A549 (cell line): ENCODE measurements at regions not wholly inside any gene's neighbourhood (a gene's known extent, or its start where the extent isn't known, plus 50 kb on each side); places are given as distances from the start of the nearest gene placed in this dataset.

Experiments used
- ATAC-seq, 2 experiments: fragments of 200-7000 bp in 1 of 2; fragments of >200 bp in 1 of 2; cut with Nextera tagmentation in 1 of 2; cut with Tn5 transposase in 1 of 2; 3 replicates each; pipeline versions ENCODE4 v1.8.0 to v1.9.1; 2018 to 2020; ENCODE audit warnings: mild to moderate bottlenecking in 1 of 2, moderate library complexity in 1 of 2
- CTCF ChIA-PET: fragments of 300-600 bp; sonication (Branson Sonifier 250); formaldehyde crosslinking; extraction: SDS; loops from one replicate; lab custom pipeline; 2021; ENCODE audit warnings: antibody characterized with exemption, inconsistent platforms; lab: Yijun Ruan, JAX
- POLR2A ChIA-PET: fragments of 350-600 bp; formaldehyde crosslinking; extraction: SDS; loops from one replicate; lab custom pipeline; 2021; ENCODE audit warnings: antibody characterized with exemption, inconsistent platforms; lab: Yijun Ruan, JAX
- DNase-seq, 2 experiments: peaks; one replicate each; pipeline versions ENCODE4 v3.0.0 to v3.0.0-alpha.2; 2011 to 2016; ENCODE audit warnings: low read depth in 1 of 2, low spot score in 1 of 2
- FAIRE-seq: peaks from 2 replicates; lab custom pipeline; 2011; peaks lifted over from hg19 to GRCh38; lab: Jason Lieb, UNC
- H3K27ac ChIP-seq, 2 experiments: fragments of >200 bp; sonication (Bioruptor Twin); formaldehyde crosslinking; 3 replicates each; pipeline ENCODE4 v1.5.1; 2016 to 2017
- H3K4me1 ChIP-seq: fragments of >200 bp; sonication (Bioruptor Twin); formaldehyde crosslinking; 3 replicates; pipeline ENCODE4 v1.6.1; 2016
- H3K4me2 ChIP-seq: fragments of >200 bp; sonication (Bioruptor Twin); formaldehyde crosslinking; 3 replicates; pipeline ENCODE4 v1.6.1; 2016
- H3K4me3 ChIP-seq: fragments of >200 bp; sonication (Bioruptor Twin); formaldehyde crosslinking; 3 replicates; pipeline ENCODE4 v1.5.1; 2016
- H3K9me3 ChIP-seq: fragments of >200 bp; sonication (Bioruptor Twin); formaldehyde crosslinking; 3 replicates; pipeline ENCODE4 v1.6.1; 2016
- ATOH8 ChIP-seq: fragments of 250-450 bp; sonication (Bioruptor Pico); IDR thresholded peaks from 2 replicates; pipeline ENCODE4 v1.5.0; 2020; ENCODE audit warnings: low read depth, mild to moderate bottlenecking, moderate library complexity
- CHD4 ChIP-seq: fragments of 200-600 bp; sonication (generic); IDR thresholded peaks from 2 replicates; pipeline ENCODE4 v1.6.1; 2016; ENCODE audit warnings: antibody characterized with exemption, mild to moderate bottlenecking, borderline replicate concordance
- EHF ChIP-seq: fragments of 250-450 bp; sonication (Bioruptor Pico); IDR thresholded peaks from 2 replicates; pipeline ENCODE4 v1.5.0; 2020; ENCODE audit warnings: mild to moderate bottlenecking
- ESRRA ChIP-seq: fragments of 150-350 bp; IDR thresholded peaks from 2 replicates; pipeline ENCODE4 v1.6.1; 2014; ENCODE audit warnings: mild to moderate bottlenecking, low read length, borderline replicate concordance
- FOSB ChIP-seq: fragments of 250-450 bp; sonication (Bioruptor Pico); IDR thresholded peaks from 2 replicates; pipeline ENCODE4 v1.5.0; 2020; ENCODE audit warnings: mild to moderate bottlenecking, moderate library complexity
- FOSL2 ChIP-seq, 2 experiments: fragments of 450-650 bp in 1 of 2; fragments of >200 bp in 1 of 2; sonication (Bioruptor Twin) in 1 of 2; formaldehyde crosslinking; IDR thresholded peaks; 2 replicates each; pipeline versions ENCODE4 v1.5.0 to v1.6.1; 2016 to 2020; ENCODE audit warnings: mild to moderate bottlenecking in 1 of 2, moderate library complexity in 1 of 2
- HDAC2 ChIP-seq: fragments of 200-600 bp; sonication (generic); IDR thresholded peaks from 2 replicates; pipeline ENCODE4 v1.6.1; 2016
- HOXB5 ChIP-seq: fragments of 250-450 bp; sonication (Bioruptor Pico); IDR thresholded peaks from 2 replicates; pipeline ENCODE4 v1.5.0; 2020; ENCODE audit warnings: mild to moderate bottlenecking, moderate library complexity
- MAZ ChIP-seq: fragments of 150-350 bp; IDR thresholded peaks from 2 replicates; pipeline ENCODE4 v1.6.1; 2014; ENCODE audit warnings: antibody characterized with exemption, low read depth, low read length, borderline replicate concordance
- NPAS2 ChIP-seq: fragments of 250-450 bp; sonication (Bioruptor Pico); IDR thresholded peaks from 2 replicates; pipeline ENCODE4 v1.8.0; 2022; ENCODE audit warnings: mild to moderate bottlenecking, moderate library complexity, borderline replicate concordance
- PBX3 ChIP-seq: IDR thresholded peaks from 2 replicates; pipeline ENCODE4 v1.6.1; 2012
- PHF8 ChIP-seq: fragments of 200-600 bp; sonication (generic); IDR thresholded peaks from 2 replicates; pipeline ENCODE4 v1.6.1; 2016; ENCODE audit warnings: low read depth, mild to moderate bottlenecking, antibody characterized with exemption, moderate library complexity, borderline replicate concordance
- RARB ChIP-seq: fragments of 250-450 bp; sonication (Bioruptor Pico); IDR thresholded peaks from 2 replicates; pipeline ENCODE4 v1.8.0; 2021; ENCODE audit warnings: mild to moderate bottlenecking, moderate library complexity
- REST ChIP-seq: fragments of 200-600 bp; sonication (generic); IDR thresholded peaks from 2 replicates; pipeline ENCODE4 v1.6.1; 2016; ENCODE audit warnings: antibody characterized with exemption, mild to moderate bottlenecking, moderate library complexity
- SREBF2 ChIP-seq: fragments of 450-650 bp; IDR thresholded peaks from 2 replicates; pipeline ENCODE4 v1.6.1; 2014; ENCODE audit warnings: mild to moderate bottlenecking, moderate library complexity
- ZC3H11A ChIP-seq: fragments of 450-650 bp; IDR thresholded peaks from 2 replicates; pipeline ENCODE4 v1.6.1; 2014; ENCODE audit warnings: antibody characterized with exemption, mild to moderate bottlenecking
- ZSCAN20 ChIP-seq: fragments of 250-450 bp; sonication (Bioruptor Pico); IDR thresholded peaks from 2 replicates; pipeline ENCODE4 v1.8.0; 2022; ENCODE audit warnings: mild to moderate bottlenecking, moderate library complexity
- WGBS: methylation state at CpG from one replicate; pipeline ENCODE4 v1.1.6; 2017; ENCODE audit errors: missing lambda C conversion rate; 5-methylcytosine and 5-hydroxymethylcytosine counted together

GRCh38 chr6:139812939-139813338, 438.5 kb upstream of the CITED2 start:
- WGBS: 51% methylated on average over 3 of the region's 3 CpGs

GRCh38 chr6:139801571-139802321, 427.3 kb upstream of the CITED2 start:
- ATAC-seq (no peak), DNase-seq (peak in 1 of 2 experiments; percentile 2), FAIRE-seq (no peak)
- H3K4me1 ChIP-seq: no peaks in the 10 kb centered on the region
- no peak overlapping the region for H3K4me3 ChIP-seq
- ChIA-PET CTCF (no interaction called here), POLR2A (no interaction called here)
- no peaks in the 10 kb centered on the region for H3K9me3 ChIP-seq
- no peak overlapping the region for H3K4me2 ChIP-seq
- no peak overlapping the region for H3K27ac ChIP-seq
- TF ChIP-seq NPAS2 (CRISPR knock-in tag): no peak
- no peak for TF ChIP-seq ZC3H11A
- TF ChIP-seq REST: peak; percentile 77
- 94% methylated on average over 2 of the region's 2 CpGs for WGBS

More at GRCh38 chr6:139812939-139813338, 438.5 kb upstream of the CITED2 start:
- no peaks in the 10 kb centered on the region for H3K9me3 ChIP-seq
- ATAC-seq (no peak), DNase-seq (no peak), FAIRE-seq (no peak)
- POLR2A ChIA-PET: no interaction called here
- no peak overlapping the region for H3K4me2 ChIP-seq
- H3K27ac ChIP-seq: no peak overlapping the region
- H3K4me1 ChIP-seq: no peaks in the 10 kb centered on the region
- no peak for TF ChIP-seq EHF (CRISPR knock-in tag)
- TF ChIP-seq, all 56 proteins: peak for 0
- CTCF ChIA-PET: no interaction called here
- no peak overlapping the region for H3K4me3 ChIP-seq

- no peaks in the 10 kb centered on the region for H3K9me3 ChIP-seq
- CTCF ChIA-PET: no interaction called here
- H3K4me1 ChIP-seq: no peaks in the 10 kb centered on the region
- TF ChIP-seq SREBF2: no peak
- no peak for ATAC-seq
- H3K4me3 ChIP-seq: no peak overlapping the region
- no peak overlapping the region for H3K4me2 ChIP-seq
- FAIRE-seq: no peak
- WGBS: 35% methylated on average over 1 of the region's 1 CpG
- H3K27ac ChIP-seq: no peak overlapping the region
- POLR2A ChIA-PET: no interaction called here
- no peak for DNase-seq
Observed at GRCh38 chr6:139800837-139801236, 426.4 kb upstream of the CITED2 start.

GRCh38 chr6:139790527-139790926, 416.1 kb upstream of the CITED2 start:
- FAIRE-seq: no peak
- Histone ChIP-seq H3K4me3 (no peak overlapping the region), H3K27ac (no peak overlapping the region), H3K4me1 (no peaks in the 10 kb centered on the region), H3K9me3 (no peaks in the 10 kb centered on the region), H3K4me2 (no peak overlapping the region)
- 48% methylated on average over 1 of the region's 1 CpG for WGBS
- POLR2A ChIA-PET: no interaction called here
- no peak for DNase-seq
- CTCF ChIA-PET: no interaction called here
- no peak for ATAC-seq
- no peak for TF ChIP-seq MAZ
- TF ChIP-seq PBX3: no peak
- no peak for TF ChIP-seq RARB (CRISPR knock-in tag)
- no peak for TF ChIP-seq ZSCAN20
- no peak for TF ChIP-seq HOXB5 (CRISPR knock-in tag)
- no peak for TF ChIP-seq PHF8
- no peak for TF ChIP-seq ESRRA
- no peak for TF ChIP-seq ATOH8 (CRISPR knock-in tag)
- TF ChIP-seq FOSL2 (IDR thresholded peaks at IDR 0.05): no peak
- no peak for TF ChIP-seq FOSL2 (CRISPR knock-in tag; IDR thresholded peaks at IDR 0.05)
- TF ChIP-seq HDAC2: no peak
- TF ChIP-seq FOSB (CRISPR knock-in tag): no peak
- TF ChIP-seq CHD4: no peak
